ENCODE measurements at regions not wholly inside any gene's neighbourhood (a gene's known extent, or its start where the extent isn't known, plus 50 kb on each side); places are given as distances from the start of the nearest gene placed in this dataset.

DNA sequence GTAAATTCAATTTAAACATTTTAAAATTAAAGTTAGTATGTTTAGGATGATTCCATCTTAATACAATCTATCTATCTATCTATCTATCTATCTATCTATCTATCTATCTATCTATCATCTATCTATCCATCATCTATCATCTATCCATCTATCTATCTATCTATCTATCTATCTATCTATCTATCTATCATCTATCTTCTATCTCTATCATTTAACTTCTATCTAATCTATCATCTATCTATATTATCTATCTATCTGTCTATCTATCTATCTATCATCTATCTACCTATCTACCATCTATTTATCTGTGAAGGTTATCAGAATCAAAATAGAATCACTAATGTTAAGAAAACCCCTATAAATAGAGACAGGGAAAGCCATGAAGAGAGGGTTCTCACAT, 78.3 kb downstream of the RAMP3 start:
- DNase-seq: no peak

DNA sequence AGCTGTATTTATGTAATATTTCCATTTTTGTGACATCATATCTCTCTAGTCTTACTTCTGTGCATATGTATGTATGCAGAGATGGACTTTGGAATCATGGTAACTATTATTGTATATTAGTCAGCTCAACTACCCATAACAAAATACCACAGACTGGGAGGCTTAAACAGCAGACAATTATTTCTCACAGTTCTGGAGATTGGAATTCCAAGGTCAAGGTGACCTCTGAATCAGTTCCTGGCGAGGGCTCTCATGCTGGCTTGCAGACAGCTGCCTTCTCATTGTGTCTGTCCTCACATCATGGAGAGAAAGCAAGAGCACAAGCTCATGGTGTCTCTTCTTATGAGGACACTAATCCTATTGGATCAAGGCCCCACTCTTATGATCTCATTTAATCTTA, 79.1 kb downstream of the RAMP3 start:
- no peak for DNase-seq

DNA sequence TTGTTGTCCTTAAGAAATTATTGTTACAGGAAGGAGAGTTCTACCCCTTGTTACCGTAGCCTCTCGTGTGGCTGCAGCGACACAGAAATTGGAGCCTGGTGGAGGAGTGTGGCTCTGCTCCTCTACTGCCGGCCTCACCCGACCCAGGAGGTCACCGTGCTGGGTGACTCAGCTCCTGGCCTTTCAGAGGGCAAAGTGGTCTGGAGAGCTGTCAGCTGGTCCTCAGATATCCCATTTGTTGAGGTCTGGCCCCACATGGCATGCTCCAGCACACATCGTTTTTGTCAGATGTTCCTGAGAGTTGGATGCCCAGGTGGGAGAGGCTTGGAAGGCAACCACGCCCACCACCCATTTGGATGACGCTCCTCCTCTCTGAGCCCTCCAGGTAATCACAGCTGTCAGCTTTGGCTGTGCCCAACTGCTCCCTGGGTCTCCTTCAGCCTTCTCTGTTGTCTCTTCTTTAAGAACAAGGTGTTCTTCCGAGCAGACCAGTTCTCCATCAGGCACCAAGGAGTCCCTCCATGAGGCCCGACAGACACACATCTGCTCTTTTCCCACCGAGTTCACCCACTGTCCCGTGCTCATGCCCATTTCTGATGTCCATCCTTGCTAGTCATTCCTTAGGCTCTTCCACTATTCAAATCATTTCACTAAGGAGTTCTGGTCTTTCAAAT, 80.3 kb downstream of the RAMP3 start:
- DNase-seq: no peak

DNA sequence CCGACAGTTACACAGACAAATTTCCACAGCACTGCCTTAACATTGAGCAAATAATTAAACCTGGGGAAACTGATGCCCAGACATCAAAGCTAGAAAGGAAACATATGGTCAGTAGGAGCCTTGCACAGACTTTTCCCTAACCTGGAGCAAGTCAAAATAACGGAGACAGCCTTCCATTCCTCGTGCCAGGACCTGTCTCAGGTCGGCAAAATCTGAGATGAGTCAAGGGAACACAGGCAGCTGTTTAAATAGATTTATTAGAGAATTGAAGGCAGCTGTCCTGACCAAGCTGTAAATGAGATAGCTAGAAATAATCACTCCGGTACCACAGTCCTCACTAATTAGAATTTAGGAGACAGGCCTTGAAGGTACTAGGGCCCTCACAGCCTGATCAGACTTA, 81.2 kb downstream of the RAMP3 start:
- DNase-seq: no peak

DNA sequence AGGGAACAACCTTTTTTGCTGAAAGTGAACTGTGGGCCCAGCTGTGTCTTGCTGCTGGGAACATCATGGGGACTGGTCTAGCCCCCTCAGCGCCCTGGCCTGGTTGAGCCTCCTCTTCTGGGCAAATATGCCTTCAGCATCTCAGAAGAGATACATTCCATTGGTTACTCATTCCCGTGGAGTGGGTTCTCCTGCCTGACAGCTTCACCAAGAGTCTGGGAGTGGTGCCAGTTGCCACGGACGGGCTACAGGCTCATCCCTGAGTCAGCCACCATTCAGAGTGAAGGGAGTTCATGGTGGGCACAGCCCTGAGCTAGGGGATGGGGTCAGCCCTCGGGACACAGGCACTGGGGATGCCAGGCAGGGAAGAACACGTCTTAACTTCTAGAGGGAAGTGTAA, 81.9 kb downstream of the RAMP3 start:
- no peak for DNase-seq

DNA sequence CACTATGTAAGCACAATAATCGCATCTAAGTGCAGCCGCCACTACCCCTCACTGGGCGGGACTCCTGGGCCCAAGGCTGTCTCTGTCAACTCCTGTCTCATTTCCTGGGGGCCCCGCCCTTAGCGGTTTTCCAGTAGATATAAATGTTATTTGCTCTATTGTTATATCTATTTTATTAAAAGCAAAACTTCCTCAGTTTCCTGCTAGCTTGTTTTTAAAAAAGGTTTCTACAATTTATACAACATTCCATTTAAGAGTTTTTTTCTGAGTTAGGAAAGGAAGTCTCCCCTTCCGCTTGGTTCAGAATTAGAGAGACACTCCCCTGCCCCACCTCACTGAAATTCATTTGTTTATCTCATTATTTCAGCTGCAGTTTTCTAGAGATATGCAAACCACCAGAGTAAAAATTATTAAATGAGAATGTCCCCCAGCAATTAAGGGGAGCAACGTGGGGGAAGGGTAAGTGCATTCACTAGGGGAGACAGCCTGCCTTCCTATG, 82.7 kb downstream of the RAMP3 start:
- no peak for DNase-seq

DNA sequence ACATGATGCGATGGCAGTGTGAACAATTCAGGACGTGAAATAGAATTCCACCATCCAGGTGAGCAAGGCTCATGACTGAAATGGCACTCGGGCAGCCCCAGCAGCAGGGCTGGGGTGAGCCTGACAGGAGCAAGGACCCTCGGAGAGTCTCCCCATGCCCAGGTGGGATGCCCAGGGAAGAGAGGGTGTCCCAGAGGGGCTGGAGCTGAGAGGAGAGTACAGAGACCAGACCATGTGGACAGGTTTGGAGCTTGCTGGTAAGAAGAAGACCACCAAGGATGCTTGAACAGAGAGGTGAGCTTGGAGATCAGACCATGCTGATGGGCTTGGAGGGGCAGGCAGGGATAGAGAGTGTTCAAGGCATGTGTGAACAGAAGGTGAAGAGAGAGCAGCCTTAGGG, 83.3 kb downstream of the RAMP3 start:
- no peak for DNase-seq

DNA sequence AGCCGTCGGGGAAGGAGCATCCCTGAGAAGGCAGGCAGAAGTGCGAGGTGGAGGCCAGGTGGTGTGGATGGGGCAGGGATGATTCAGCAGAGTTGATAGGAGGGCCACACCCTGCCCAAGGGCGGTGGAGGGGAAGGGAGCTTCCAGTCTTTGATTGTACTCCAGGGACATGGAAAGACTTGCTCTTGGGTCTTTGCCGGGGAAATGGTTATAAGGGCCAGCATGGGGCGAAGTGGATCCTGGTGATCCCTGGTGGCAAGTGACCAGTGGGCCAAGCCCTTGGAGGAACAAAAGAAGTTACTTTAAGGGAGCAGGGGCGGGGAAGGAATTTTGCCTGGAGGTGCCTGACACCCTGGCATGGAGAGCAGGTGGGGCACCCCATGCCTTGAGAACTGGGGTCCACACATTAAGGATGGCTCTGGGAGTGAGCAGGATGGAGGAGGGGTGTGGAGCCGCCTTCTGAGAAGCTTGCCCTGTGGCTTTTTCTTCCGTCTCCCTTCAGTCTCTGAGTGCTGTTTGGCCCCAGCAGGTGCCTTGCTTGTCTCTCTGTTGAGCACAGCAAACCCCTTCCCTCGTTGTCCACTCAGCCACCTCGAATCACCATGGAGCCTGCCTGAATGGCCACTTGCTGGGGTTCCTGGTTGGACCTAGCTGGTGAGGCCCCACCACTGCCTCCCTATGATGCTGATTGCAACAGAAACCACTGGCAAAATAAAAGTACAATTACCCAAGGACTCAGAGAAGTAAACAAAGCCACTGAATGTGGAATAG, 83.9 kb downstream of the RAMP3 start:
- DNase-seq: no peak

DNA sequence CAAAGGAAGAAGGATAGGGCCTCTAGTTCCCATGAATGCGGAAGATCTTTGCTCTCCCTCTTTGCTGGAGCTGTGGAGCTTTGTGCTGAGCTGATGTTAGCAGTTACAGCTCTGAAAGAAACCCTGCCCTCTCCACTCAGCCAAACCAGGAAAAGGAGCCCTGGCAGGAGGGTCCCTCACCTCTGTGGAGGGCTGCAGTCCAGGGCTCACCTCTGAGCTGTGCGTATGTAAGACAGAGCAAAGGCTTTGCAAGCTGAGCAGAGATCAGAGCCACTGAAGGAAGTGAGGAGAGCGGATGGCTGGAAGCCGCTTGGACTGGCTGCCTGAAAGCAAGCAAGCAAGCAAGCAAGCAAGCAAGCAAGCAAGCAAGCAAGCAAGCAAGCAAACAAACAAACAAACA, 84.7 kb downstream of the RAMP3 start:
- no peak for DNase-seq

DNA sequence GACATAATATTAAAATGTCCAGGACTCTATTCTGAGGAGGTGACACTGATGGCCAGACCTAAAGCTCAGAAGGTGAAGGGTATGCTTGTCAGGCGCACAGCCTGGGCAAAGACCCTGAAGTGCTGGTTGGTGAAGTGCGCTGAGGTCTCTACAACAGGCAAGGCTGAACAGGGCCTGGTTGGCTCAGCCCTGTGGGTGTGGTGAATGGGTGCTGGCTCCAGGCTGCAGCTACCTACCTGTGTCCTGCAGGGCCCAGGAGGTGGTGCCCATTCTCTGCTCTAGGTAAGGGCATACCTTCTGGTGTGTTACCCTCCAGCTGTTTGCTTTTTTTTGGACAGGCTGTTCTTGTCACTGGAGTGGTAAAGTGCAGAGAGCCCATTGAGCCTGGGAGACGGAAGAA, 85.1 kb downstream of the RAMP3 start:
- no peak for DNase-seq

DNA sequence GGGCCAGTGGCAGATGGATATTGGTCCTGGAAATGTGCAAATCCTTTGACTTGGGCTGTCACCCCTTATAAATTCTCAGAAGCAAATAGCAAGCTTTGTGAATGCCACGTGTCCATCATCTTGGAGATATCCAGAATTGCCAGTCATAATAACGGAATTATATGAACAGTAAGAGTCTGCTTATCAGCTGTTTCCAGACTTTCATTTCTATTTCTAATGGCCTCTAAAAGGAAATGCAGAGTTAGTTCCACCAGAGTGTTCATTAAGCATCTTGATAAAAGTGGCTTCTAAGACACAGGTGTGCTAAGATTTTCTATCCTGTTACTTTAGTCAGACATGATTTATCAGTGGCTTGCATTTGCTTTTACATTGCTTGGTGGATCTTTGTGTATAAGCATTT, 87.4 kb downstream of the RAMP3 start:
- DNase-seq: no peak

DNA sequence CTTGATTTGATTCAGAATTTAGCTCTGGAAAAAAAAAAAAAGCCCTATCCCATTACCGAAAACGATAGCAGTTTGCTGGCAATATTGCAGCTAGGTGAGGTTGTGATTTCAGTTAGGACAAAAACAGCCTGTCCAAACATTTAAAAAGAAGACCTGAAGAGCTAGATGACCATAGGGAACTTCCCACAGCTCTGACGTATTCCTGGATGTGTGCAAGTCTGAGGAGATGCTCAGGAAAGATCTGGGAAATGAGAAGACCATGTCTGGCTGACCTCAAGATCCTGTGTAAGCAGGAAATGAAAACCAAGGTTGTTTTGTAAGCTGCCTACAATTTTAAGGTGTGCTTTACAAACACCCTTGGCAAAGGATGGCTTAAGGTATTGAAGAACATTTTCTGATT, 88.7 kb downstream of the RAMP3 start:
- DNase-seq: no peak

DNA sequence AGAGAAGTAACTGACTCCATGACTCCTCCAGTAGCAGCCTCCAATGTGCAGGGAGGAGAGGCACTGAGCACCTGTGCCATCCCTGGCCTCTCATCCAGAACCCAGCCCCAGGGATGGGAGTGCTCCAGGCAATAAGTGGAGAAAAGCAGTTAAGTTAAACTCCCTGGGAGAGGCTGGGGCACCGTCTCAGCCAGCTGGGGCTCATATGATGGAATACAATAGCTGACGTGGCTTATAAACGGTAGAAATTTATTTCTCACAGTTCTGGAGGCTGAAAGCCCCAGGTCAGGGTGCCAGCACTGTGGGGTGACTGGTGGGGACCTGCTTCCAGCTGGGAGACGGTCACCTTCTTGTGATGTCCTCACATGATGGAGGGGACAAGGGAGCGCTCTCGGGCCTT, 94.7 kb downstream of the RAMP3 start:
- no peak for DNase-seq

DNA sequence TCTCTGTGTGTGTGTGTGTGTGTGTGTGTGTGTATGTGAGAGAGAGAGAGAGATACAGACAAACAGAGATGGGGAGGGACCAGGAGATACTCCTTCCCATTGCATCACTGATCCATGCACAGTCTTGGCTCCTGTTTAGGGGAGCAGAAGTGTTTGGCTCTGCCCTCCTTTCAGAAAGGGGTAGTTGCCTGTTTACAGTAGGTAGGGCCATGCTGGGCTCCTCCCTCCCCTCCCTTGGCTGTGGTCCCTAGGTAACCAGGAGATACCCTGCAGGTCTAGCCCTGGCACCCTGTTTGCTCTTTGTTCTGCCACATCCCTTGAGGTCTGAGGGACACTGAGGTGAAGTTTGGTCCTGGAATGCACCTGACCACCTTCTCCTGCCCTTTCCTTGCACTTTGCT, 95.3 kb downstream of the RAMP3 start:
- DNase-seq: no peak

DNA sequence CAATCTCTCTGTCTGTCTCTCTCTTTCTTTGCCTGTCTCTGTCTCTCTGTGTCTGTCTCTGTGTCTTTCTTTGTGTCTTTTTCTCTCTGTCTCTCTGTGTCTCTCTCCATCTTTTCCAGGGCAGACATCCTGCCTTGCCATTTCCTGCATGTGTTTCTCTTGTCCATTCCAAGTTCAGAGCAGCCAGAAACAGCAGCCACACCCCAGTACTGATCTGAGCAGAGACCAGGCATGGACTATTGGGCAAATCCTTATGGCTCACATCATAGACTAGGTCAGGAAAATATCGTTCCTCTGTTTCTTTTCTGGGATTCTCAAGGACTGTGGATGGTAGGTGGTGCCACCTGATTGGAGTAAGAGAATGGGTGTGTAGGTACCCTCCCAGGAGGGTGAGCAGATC, 95.8 kb downstream of the RAMP3 start:
- no peak for DNase-seq

DNA sequence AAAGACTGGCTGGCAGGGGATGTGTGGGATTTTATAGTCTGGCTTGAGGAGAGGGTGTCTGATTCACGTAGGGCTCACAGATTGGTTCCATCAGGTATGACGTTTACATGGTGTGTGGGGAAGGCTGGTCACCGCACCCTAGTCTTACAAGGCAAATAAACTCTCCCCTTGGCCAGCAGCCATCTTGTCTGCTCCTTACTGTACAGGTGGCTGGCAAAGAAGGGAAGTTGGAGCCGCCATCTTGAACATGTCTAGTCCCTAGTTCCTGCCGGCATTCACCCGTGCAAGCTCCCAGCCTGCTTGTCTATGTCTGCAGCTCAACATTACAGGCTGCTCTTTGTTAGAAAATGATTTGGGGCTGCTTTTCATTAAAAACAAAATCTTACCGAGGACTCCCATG, 97.6 kb downstream of the RAMP3 start:
- DNase-seq: no peak

DNA sequence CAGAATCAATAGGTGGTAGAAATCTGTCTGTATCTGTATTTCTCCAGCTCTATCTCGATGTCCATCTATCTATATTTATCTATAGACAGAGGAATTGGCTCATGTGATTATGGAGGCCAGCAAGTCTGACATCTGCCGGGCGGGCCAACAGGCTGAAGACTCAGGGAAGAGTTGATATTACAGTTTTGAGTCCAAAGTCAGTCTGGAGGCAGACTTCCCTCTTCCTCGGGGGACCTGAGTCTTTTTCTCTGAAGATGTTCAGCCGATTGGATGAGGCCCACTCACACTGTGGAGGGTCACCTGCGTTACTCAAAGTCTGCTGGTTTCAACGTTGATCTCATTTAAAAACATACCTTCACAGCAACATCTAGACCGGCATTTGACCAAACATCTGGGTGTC, 98.7 kb downstream of the RAMP3 start:
- no peak for DNase-seq

DNA sequence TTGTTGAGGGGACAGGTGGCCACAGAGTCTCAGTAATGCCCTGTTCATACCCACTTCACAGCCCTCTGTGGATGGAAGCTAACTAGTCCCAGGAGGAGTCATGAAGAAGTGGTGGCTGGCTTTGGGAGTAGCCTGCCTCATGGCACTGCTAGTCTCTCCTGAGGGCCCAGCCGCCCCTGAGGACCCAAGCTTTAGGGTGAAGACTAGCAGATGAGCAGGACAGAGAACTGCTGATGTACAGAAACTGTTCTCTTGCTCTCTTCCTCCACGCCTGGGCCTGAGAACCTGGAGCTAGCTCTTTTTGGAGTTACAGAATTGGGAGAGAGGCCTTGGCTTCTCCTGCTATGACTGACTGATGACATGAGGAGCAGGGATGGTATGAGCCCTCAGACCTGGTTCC, 99.2 kb downstream of the RAMP3 start:
- DNase-seq: no peak

DNA sequence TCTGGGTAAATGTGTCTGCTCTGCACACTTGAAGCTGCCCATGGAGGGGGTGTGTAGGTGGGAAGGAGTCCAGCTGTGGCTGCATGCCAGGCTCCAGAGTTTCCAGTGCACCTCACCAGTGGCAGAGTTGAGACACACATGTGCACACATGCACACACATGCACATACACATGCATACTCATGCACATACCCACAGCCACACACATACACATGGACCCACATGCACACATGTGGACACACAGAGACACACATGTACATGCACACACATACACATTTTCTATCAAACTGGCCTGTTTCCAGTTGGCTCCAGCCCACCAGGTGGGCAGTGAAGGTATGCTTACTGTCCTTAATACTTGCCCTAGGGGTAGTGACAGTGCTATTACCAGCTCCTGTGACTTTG, 99.7 kb downstream of the RAMP3 start:
- DNase-seq: no peak

DNA sequence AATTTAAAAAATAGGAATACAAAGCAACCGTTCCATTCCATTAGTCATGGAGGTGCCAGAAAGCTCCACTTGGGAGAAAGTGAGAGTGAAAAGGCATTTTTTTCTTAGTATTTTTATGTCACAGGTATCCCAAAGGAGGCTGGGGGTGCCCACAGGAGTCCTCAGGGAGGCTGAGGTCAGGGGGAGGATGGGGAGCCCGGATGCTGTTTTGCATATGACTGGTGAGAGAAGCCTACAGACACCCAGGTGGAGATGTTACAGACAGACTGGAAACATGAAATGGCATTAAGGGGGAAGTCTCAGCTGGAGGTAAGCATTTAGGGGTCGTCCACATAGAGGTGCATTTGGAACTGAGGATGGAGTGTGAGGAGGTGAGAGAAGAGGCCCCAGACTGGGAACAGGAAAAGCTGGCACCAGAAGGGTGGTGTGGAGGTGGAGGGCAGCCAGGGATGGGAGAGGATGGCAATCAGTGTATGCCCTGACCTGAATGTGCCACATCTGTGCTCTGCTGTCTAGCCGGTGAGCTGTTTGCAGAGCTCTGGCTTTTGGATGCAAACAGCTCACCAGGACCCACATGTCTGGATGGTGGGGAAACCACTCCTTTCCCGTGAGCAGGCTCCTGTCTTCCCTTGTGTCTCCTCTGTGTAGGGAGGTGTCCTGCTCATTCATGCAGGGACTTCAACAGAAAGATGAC, 101.1 kb downstream of the RAMP3 start:
- DNase-seq: no peak

DNA sequence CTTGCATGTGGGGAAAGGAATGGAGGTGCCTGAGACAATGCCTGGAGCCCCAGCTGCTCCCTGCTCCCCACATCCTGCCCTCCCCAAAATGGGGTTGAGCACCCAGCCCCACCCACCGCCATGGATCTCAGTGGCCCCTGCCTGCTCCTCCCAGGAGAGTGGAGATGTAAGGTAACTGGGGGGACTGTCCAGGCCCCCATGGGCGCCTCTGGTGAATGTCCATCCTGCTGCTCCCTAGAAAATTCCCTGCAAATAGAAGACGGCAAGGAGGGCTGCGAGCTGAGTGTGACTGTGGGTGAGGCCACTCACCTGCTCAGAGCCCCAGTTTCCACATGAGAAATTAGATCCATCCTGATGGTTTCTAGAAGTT, 101.6 kb downstream of the RAMP3 start:
- no peak for DNase-seq

DNA sequence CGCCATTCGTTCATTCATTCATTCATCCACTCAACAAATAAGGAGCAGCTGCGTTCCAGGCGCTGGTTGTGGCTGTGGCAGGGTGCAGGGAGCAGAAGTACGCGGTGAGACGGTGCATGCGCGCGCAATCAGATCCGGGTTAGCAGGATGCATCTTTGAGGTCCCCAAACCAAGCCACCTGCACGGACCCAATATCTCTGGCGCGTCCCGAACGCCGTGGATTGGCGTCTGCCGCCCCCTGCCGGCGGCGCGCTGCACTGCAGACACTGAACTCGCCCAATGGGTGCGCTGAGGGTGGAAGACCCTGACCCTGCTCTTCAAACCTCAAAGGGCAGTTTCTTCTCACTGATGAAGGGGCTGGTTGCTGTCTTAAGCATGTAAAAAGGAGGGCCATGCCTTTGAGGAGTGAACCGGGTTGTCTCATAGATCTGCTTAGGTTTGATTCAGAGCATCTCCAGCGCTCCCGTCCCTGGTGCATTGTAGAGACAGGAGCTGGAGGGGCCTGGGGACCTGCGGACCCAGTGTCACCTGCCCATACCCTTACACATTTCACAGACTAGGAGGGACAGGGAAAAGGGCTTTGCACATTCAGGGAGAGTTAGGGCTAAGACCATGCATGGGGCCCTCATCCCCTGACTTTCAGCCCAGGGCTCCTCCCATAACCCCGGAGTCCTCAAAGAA, 102.5 kb downstream of the RAMP3 start:
- peak; percentile 67 for DNase-seq

DNA sequence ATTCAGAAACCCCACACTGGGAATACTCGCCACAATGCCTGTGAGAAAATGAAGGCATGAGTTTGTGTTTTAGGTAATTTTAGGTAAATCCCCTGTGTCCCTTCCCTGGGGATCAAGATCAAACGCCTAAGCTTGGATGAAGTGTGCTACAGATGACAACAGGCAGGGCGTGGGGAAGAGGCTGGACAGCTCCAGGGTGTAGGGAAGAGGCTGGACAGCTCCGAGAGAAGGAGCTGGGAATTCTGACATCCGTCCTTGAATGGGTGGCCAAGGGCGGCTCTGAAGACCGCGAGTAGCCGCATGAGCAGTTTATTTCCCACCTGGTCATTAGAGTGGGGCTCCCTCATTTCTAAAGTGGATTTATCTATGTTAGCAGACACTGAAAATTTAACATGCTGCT, 109.7 kb downstream of the RAMP3 start:
- DNase-seq: no peak

DNA sequence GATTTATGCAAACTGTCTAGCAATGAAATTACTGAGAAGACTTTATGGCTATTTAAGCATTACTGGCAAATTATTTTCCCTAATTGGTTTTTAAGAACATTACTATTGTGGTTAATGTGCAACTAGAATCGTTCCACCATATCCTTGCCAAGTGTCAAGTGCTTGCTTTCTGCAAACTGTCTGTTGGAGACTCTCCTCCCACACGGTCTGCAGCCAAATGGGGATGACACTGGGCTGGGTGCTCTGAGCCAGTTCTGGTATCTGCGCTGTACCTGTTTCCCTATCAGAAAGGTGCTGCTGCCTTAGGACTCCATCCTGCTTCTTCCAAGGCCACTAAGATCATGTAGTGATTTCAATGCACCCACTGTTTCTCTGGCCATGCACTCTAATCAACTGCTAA, 110.4 kb downstream of the RAMP3 start:
- DNase-seq: no peak

Measured in CD4-positive, alpha-beta T cell treated with Interleukin-6 for 4 hours (primary cell).